HEK293T (cell line): ENCODE measurements at regions not wholly inside any gene's neighbourhood (a gene's known extent, or its start where the extent isn't known, plus 50 kb on each side); places are given as distances from the start of the nearest gene placed in this dataset.

Experiments
- CTCF ChIA-PET: fragments of 350-600 bp; formaldehyde crosslinking; extraction: SDS; loops from one replicate; lab custom pipeline; 2021; ENCODE audit warnings: antibody characterized with exemption, inconsistent platforms; lab: Yijun Ruan, JAX
- POLR2A ChIA-PET: fragments of 350-600 bp; formaldehyde crosslinking; extraction: SDS; loops from one replicate; lab custom pipeline; 2020; ENCODE audit warnings: antibody characterized with exemption, inconsistent platforms; lab: Yijun Ruan, JAX
- DNase-seq: peaks from one replicate; pipeline ENCODE4 v3.0.0; 2012; ENCODE audit warnings: mixed read lengths; ENCODE audit errors: extremely low spot score
- ARNT ChIP-seq: fragments of 450-650 bp; IDR thresholded peaks from 2 replicates; pipeline ENCODE4 v1.6.1; 2017; ENCODE audit warnings: mild to moderate bottlenecking
- BHLHE40 ChIP-seq: fragments of 450-650 bp; IDR thresholded peaks from 2 replicates; pipeline ENCODE4 v1.6.1; 2016; ENCODE audit warnings: mild to moderate bottlenecking, moderate library complexity, borderline replicate concordance
- CTBP1 ChIP-seq: fragments of 450-650 bp; IDR thresholded peaks from 2 replicates; pipeline ENCODE4 v1.6.1; 2016; ENCODE audit warnings: borderline replicate concordance
- ELF4 ChIP-seq: fragments of 450-650 bp; IDR thresholded peaks from 2 replicates; pipeline ENCODE4 v1.6.1; 2017; ENCODE audit warnings: antibody characterized with exemption
- FOXA1 ChIP-seq: fragments of 450-650 bp; IDR thresholded peaks from 2 replicates; pipeline ENCODE4 v1.6.1; 2016; ENCODE audit warnings: mild to moderate bottlenecking
- FOXK2 ChIP-seq: fragments of 450-650 bp; IDR thresholded peaks from 2 replicates; pipeline ENCODE4 v1.6.1; 2016; ENCODE audit warnings: mild to moderate bottlenecking
- FOXM1 ChIP-seq: fragments of 450-650 bp; IDR thresholded peaks from 2 replicates; pipeline ENCODE4 v1.6.1; 2017; ENCODE audit warnings: mild to moderate bottlenecking, borderline replicate concordance
- HDGF ChIP-seq: fragments of 450-650 bp; IDR thresholded peaks from 2 replicates; pipeline ENCODE4 v1.6.1; 2017; ENCODE audit warnings: antibody characterized with exemption, borderline replicate concordance
- L3MBTL2 ChIP-seq: fragments of 450-650 bp; conservative IDR thresholded peaks from 2 replicates; pipeline ENCODE4 v1.6.1; 2016; ENCODE audit warnings: mild to moderate bottlenecking
- LEF1 ChIP-seq: fragments of 450-650 bp; IDR thresholded peaks from 2 replicates; pipeline ENCODE4 v1.6.1; 2017; ENCODE audit warnings: mild to moderate bottlenecking, borderline replicate concordance
- NFRKB ChIP-seq: fragments of 450-650 bp; IDR thresholded peaks from 2 replicates; pipeline ENCODE4 v1.6.1; 2016; ENCODE audit warnings: mild to moderate bottlenecking, moderate library complexity
- SP1 ChIP-seq: fragments of 450-650 bp; IDR thresholded peaks from 2 replicates; pipeline ENCODE4 v1.6.1; 2017
- SUZ12 ChIP-seq: fragments of 450-650 bp; IDR thresholded peaks from 2 replicates; pipeline ENCODE4 v1.6.1; 2016; ENCODE audit warnings: mild to moderate bottlenecking
- TARDBP ChIP-seq: fragments of 450-650 bp; IDR thresholded peaks from 2 replicates; pipeline ENCODE4 v1.6.1; 2016
- ZNF384 ChIP-seq: fragments of 450-650 bp; IDR thresholded peaks from 2 replicates; pipeline ENCODE4 v1.6.1; 2016
- TF ChIP-seq, protein P1 (sequence below): fragments of 450-650 bp; IDR thresholded peaks from 2 replicates; pipeline ENCODE4 v1.6.1; 2016

DNA sequence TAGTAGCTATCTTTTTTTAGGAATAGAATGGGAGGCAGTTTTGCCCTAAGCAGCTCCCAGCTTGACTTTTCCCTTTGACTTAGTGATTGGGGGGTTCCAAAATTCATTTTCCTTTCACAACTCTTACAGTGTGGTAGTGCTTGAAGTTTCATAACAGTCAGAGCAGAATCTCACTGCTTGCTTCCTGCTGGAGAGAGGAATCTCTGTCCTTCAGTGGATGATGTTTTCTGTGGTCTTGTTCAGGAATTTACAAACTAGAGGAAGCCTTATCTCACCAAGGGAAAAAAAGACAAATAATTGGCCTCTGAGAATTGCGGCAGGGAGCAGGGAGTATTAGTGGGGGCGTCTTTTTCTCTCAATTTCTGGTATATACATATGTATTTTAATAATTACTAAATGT is 326.6 kb upstream of the C2CD4B start:
- DNase-seq: no peak
- CTCF ChIA-PET: no interaction called here
- TF ChIP-seq FOXM1: no peak
- no peak for TF ChIP-seq ELF4
- no peak for TF ChIP-seq ZNF384
- TF ChIP-seq SUZ12: no peak
- no peak for TF ChIP-seq SP1
- no peak for TF ChIP-seq LEF1
- TF ChIP-seq HDGF: no peak
- no peak for TF ChIP-seq TARDBP
- no peak for TF ChIP-seq FOXA1
- TF ChIP-seq, protein P1, sequence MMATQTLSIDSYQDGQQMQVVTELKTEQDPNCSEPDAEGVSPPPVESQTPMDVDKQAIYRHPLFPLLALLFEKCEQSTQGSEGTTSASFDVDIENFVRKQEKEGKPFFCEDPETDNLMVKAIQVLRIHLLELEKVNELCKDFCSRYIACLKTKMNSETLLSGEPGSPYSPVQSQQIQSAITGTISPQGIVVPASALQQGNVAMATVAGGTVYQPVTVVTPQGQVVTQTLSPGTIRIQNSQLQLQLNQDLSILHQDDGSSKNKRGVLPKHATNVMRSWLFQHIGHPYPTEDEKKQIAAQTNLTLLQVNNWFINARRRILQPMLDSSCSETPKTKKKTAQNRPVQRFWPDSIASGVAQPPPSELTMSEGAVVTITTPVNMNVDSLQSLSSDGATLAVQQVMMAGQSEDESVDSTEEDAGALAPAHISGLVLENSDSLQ: no peak
- no peak for TF ChIP-seq L3MBTL2
- no peak for TF ChIP-seq FOXK2
- no peak for TF ChIP-seq BHLHE40
- no peak for TF ChIP-seq CTBP1
- POLR2A ChIA-PET: no interaction called here

DNA sequence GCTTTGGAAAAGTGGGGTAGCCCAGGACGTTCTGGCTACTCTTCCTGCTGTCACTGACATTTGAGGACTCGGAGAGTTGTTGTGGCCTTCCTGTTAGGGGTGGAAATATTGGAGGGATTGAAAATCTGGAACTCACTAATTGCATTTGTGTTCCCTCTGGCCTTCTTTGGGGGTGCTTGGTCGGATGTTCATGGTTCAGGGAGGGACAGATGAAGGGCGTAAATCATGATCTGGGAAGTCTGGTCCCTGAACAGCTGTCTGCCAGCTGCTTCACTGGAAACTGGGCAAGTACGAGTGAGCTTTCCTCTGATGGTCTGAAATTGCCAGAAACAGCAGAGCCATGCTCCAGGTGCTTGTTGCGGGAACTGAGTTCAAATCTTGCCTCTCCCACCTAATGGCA is 327.8 kb upstream of the C2CD4B start:
- CTCF ChIA-PET: no interaction called here
- no peak for DNase-seq
- TF ChIP-seq ZNF384 (no peak), ARNT (no peak), LEF1 (no peak), HDGF (no peak), NFRKB (no peak), SP1 (no peak)
- TF ChIP-seq, protein P1: no peak
- POLR2A ChIA-PET: no interaction called here

DNA sequence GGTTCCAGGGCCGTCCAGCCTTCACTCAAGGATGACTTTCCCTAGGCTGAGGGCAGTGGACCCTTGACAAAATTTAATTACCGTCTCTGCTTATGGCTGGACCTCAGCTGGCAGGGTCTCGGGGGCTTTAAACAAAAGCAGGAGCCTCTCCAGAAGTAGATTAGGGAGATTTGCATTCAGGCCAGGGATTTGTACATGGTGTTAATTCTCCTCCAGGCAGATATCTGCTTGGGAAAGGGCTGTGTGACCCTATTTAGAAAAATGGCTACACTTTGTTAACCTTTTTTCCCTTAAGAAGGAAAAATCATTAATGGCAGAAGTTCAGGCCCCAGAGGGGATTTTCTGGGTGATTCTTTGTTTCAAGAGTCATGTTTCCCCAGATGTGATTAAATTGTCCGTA is 329.1 kb upstream of the C2CD4B start:
- ChIA-PET CTCF (no interaction called here), POLR2A (no interaction called here)
- no peak for DNase-seq
- TF ChIP-seq LEF1: no peak

DNA sequence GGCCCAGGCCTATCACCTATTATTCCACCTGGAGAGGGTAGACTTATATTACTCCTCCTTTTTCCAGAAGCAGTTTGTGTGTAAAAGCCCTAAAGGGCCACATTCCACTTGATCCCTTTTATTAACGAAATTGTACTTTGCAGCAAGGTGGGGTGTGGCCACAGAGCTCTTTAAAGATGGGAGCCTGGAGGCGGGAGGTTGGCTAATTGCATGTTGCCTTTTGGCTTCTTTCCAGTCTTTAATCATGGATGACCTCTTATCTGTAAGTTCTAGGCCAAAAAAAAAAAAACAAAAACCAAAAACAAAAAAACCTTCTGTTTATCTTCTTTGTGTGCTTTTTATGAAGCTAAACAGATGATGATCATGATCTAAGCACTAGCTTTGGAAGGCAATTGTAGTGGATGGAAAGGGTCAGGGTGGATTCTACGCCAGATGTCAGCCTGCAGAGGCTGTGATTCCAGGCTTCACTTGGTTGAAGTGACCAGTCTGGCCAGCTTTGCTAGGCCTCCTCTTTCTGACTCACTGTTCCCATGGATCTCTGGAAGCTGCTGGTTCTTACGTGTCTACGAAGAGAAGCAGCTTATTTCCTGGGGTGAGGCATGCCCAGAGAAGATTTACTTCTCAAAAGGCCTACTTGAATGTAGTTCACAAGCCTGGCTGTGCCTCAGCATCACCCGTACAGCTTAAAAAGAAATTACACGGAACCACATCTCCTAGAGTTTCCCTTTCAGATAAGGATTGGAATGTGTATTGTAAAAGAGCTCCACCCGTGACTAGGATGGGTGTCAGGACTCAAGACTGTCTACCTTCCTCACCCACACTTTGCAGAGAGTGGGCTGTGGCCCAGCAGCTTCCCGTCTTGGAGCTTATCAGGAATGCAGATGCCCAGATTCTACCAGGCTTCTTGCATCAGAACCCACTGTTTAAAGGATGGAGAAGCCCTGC is 330.9 kb upstream of the C2CD4B start:
- ChIA-PET CTCF (interaction anchor here (1.1 kb wide), 1 partner anchor 53 kb away, joined by 5 read pairs; no protein-coding TSS in a partner anchor), POLR2A (no interaction called here)
- TF ChIP-seq CTBP1 (no peak), FOXK2 (no peak), TARDBP (no peak), ARNT (no peak), SUZ12 (no peak), HDGF (no peak), ZNF384 (no peak), LEF1 (no peak), FOXM1 (no peak), ELF4 (no peak)
- TF ChIP-seq, protein P1: no peak
- DNase-seq: no peak

DNA sequence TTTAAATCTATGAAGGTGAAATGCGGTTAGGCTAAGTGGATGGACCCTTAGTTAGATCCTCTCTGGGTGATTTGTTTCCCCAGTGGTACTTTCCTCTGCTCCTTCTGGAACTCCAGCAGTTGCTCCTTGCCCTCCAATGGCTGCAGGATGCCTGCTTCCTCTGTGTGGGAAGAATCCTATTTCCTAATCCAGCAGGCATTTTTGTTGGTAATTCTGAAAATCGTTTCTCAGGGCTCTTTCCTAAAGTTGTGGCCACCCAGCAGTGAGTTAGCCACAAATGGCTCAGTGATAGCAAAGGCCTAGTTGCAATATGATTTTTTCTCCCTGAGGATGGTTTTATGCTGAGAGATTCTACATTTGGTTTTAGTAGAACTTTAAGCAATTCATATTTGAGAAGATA is 332.3 kb upstream of the C2CD4B start:
- CTCF ChIA-PET: no interaction called here

More for the DNA sequence above, 332.3 kb upstream of the C2CD4B start:
- no peak for TF ChIP-seq CTBP1
- TF ChIP-seq ARNT: no peak
- TF ChIP-seq ZNF384: no peak
- TF ChIP-seq SP1: no peak
- no peak for TF ChIP-seq FOXA1
- no peak for TF ChIP-seq BHLHE40
- TF ChIP-seq FOXK2: no peak
- no peak for TF ChIP-seq L3MBTL2
- TF ChIP-seq SUZ12: no peak
- TF ChIP-seq LEF1: no peak
- no peak for TF ChIP-seq HDGF
- TF ChIP-seq NFRKB: no peak
- no peak for TF ChIP-seq ELF4
- no peak for TF ChIP-seq TARDBP
- no peak for TF ChIP-seq FOXM1
- TF ChIP-seq, protein P1: no peak
- no peak for DNase-seq
- POLR2A ChIA-PET: no interaction called here
